ENCODE measurements at regions not wholly inside any gene's neighbourhood (a gene's known extent, or its start where the extent isn't known, plus 50 kb on each side); places are given as distances from the start of the nearest gene placed in this dataset.

- no peak for DNase-seq
Observed at GRCh38 chrY:7463711-7464110, 552.2 kb upstream of the AMELY start.

GRCh38 chrY:7463196-7463595 lies 551.6 kb upstream of the AMELY start:
- peak; percentile 36 for DNase-seq

GRCh38 chrY:7462657-7463056 lies 551.1 kb upstream of the AMELY start:
- no peak for DNase-seq

- no peak for DNase-seq
Observed at GRCh38 chrY:7461873-7462525, 550.4 kb upstream of the AMELY start.

- no peak for DNase-seq
Observed at GRCh38 chrY:7459802-7460201, 548.2 kb upstream of the AMELY start.

- DNase-seq, result peak; percentile 29
Observed at GRCh38 chrY:7458301-7459078, 546.9 kb upstream of the AMELY start.

GRCh38 chrY:7457286-7458015 lies 545.9 kb upstream of the AMELY start:
- DNase-seq, result no peak

- DNase-seq, result no peak
Observed at GRCh38 chrY:7455626-7456025, 544.1 kb upstream of the AMELY start.

- DNase-seq, result no peak
Observed at GRCh38 chrY:7453336-7453735, 541.8 kb upstream of the AMELY start.

- DNase-seq, result no peak
Observed at GRCh38 chrY:7452246-7452645, 540.7 kb upstream of the AMELY start.

GRCh38 chrY:7449860-7450259 lies 538.3 kb upstream of the AMELY start:
- peak; percentile 46 for DNase-seq

- DNase-seq, result no peak
Observed at GRCh38 chrY:7448687-7449086, 537.1 kb upstream of the AMELY start.

GRCh38 chrY:7447881-7448516 lies 536.4 kb upstream of the AMELY start:
- DNase-seq, result no peak

- no peak for DNase-seq
Observed at GRCh38 chrY:7444141-7444540, 532.6 kb upstream of the AMELY start.

- DNase-seq, result no peak
Observed at GRCh38 chrY:7440796-7441530, 529.4 kb upstream of the AMELY start.

GRCh38 chrY:7437086-7437485 lies 525.5 kb upstream of the AMELY start:
- no peak for DNase-seq

GRCh38 chrY:7433817-7434809 lies 522.6 kb upstream of the AMELY start:
- DNase-seq, result no peak

- DNase-seq, result no peak
Observed at GRCh38 chrY:7419165-7419564, 507.6 kb upstream of the AMELY start.

- no peak for DNase-seq
Observed at GRCh38 chrY:7417946-7418345, 506.4 kb upstream of the AMELY start.

- DNase-seq, result no peak
Observed at GRCh38 chrY:7416406-7416805, 504.9 kb upstream of the AMELY start.

- peak; percentile 37 for DNase-seq
Observed at GRCh38 chrY:7415157-7415633, 503.6 kb upstream of the AMELY start.
